Hypothalamus (tissue), 51 donors: ENCODE measurements at regions not wholly inside any gene's neighbourhood (a gene's known extent, or its start where the extent isn't known, plus 50 kb on each side); places are given as distances from the start of the nearest gene placed in this dataset.
"Not testable (repeated sequence)": the region's sequence is repeated elsewhere in the genome, so short reads cannot be mapped to it uniquely, and the experiment has no call there.

Experiments used
- DNase-seq, 51 donors: peaks; one replicate each; lab custom pipeline; 2025; lab: John Stamatoyannopoulos, UW

- DNase-seq, result no peak
Observed at GRCh38 chr4:138485498-138485897, 243.3 kb upstream of the SLC7A11 start.

DNA sequence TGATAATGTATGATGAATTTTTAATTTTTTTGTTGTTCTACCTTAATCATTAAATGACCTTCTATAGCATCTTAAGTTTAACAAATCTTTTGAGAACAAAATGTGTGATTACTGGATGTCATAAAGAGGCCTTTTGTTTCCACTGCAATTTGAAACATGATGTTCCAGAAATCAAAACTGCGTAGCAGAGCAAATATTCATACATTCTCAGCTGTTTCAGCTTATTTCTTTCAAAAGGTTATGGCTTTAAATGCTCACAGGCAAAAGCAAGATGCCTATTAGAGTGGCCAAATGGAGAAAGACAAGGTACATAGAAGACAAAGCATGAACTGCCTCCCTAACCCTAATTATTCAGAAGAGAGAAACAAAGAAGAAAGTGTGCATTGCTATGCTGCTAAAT, 233.0 kb upstream of the SLC7A11 start:
- no peak for DNase-seq

GRCh38 chr4:138473339-138473738, 231.2 kb upstream of the SLC7A11 start:
- DNase-seq, result no peak

GRCh38 chr4:138460477-138461414, 218.6 kb upstream of the SLC7A11 start:
- DNase-seq, result no peak

GRCh38 chr4:138458751-138459150, 216.6 kb upstream of the SLC7A11 start:
- no peak for DNase-seq

GRCh38 chr4:138456349-138456748, 214.2 kb upstream of the SLC7A11 start:
- DNase-seq, result not testable (repeated sequence)

- DNase-seq, result no peak
Observed at GRCh38 chr4:138455097-138455496, 212.9 kb upstream of the SLC7A11 start.

DNA sequence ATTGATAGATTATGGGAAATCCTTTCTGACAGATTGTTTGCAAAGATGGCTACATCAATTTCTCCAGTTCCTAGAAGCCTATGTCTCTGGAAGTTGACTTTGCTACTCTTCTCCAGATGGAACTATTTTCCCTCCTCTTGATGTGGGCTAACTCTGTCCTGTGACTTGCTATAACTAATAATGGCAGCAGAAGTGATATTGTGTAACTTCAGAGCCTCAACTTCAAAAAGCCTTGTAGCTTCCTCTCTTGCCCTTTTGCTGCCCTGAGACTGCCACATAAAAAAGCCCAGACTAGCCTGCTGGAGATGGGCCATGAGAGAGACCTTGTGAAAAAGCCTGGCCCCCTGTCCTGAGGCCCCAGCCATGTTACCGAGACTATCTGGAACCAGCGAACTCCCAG, 210.7 kb upstream of the SLC7A11 start:
- no peak for DNase-seq

- no peak for DNase-seq
Observed at GRCh38 chr4:138451276-138451663, 209.1 kb upstream of the SLC7A11 start.

- DNase-seq, result no peak
Observed at GRCh38 chr4:138450546-138451275, 208.6 kb upstream of the SLC7A11 start.

GRCh38 chr4:138449938-138450337, 207.8 kb upstream of the SLC7A11 start:
- DNase-seq, result no peak

GRCh38 chr4:138448169-138448568, 206.0 kb upstream of the SLC7A11 start:
- DNase-seq, result no peak

- DNase-seq, result no peak
Observed at GRCh38 chr4:138446456-138446855, 204.3 kb upstream of the SLC7A11 start.

DNA sequence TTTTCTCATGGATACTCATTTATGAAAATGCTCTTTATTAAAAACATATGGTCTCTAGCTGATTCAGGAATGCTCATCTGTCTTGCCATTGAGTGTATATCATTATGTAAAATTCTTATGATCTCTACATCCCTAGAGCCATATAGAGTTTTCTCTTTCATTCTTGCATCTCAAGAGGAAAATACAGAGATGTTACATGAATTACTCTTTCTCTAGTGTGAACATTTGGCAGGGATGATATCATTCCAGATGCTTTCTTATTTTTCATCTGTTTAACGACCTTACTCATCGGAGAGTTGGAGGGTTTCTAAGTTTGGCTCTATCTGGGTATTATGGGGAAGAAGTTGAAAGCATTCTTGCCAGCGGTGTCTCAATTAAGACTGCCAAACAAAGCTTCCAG, 202.9 kb upstream of the SLC7A11 start:
- no peak for DNase-seq

- no peak for DNase-seq
Observed at GRCh38 chr4:138444260-138444659, 202.1 kb upstream of the SLC7A11 start.

GRCh38 chr4:138439143-138439581, 197.0 kb upstream of the SLC7A11 start:
- DNase-seq, result no peak

DNA sequence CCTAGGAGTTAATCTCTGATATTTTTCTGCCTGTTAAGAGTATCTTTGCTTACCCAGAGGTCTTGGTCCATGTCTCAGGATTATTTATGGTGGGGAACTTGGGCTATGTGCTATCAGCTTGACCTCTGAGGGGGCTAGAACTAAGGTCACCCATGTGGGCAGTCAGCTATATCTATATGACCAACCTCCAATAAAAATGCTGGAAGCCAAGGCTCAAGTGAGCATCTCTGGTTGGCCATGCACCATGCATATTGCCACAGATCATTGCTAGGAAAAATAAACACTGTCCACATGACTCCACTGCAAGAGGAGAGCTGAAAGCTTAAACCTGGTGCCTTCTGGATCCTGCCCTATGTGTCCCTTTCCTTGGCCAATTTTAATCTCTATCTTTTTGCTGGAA, 196.5 kb upstream of the SLC7A11 start:
- DNase-seq, result no peak

DNA sequence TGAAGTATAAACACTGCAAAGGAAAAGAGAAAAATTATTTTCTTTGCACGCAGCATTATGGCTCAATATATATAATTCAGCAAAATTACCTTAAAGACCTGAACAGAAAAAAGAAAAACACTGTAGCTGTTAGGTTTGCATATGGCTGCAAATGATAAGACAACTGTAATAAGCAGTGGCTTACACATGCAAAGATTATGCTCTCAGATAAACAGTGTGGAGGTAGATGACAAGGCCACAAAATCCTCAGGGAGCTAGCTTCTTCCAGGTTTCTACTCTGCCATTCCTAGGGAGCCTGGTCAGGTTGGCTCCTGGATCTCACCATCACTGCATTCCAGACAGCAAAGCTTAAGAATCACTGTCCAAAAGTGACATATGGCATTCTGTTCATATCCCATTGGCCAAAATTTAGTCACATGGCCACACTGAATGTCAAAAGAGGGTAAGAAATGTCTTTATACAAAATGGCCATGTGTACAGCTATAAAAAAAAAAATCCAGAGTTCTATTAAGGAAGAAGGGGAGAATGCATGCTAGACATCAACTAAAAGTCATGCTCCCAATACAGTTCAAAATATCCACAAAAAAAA, 195.2 kb upstream of the SLC7A11 start:
- DNase-seq, result no peak

DNA sequence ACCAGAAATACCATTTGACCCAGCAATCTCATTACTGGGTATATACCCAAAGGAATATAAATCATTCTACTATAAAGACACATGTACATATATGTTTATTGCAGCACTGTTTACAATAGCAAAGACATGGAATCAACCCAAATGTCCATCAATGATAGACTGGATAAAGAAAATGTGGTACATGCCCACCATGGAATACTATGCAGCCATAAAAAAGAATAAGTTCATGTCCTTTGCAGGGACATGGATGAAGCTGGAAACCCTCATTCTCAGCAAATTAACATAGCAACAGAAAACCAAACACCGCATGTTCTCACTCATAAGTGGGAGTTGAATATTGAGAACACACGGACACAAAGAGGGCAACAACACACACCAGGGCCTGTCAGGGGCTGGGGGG, 193.6 kb upstream of the SLC7A11 start:
- DNase-seq, result not testable (repeated sequence)

DNA sequence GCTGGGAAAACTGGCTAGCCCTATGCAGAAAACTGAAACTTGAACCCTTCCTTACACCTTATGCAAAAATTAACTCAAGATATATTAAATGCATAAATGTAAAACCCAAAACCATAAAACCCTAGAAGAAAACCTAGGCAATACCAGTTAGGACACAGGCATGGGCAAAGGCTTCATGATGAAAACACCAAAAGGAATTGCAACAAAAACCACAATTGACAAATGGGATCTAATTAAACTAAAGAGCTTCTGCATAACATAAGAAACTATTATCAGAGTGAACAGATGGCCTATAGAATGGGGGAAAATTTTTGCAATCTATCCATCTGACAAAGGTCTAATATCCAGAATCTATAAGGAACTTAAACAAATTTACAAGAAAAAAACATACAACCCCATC, 192.9 kb upstream of the SLC7A11 start:
- DNase-seq, result not testable (repeated sequence)

GRCh38 chr4:138428611-138429010, 186.5 kb upstream of the SLC7A11 start:
- no peak for DNase-seq
